RWPE1 (cell line): ENCODE measurements at regions not wholly inside any gene's neighbourhood (a gene's known extent, or its start where the extent isn't known, plus 50 kb on each side); places are given as distances from the start of the nearest gene placed in this dataset.
A peak's percentile ranks its signal among the peaks of the same experiment; 100 is the strongest.

Source experiments
- CTCF ChIA-PET: fragments of 350-600 bp; sonication (Branson Sonifier 250); formaldehyde crosslinking; extraction: SDS; loops from one replicate; lab custom pipeline; 2021; lab: Yijun Ruan, JAX
- POLR2A ChIA-PET: fragments of 400-600 bp; formaldehyde crosslinking; extraction: SDS; loops from one replicate; lab custom pipeline; 2020; ENCODE audit warnings: antibody characterized with exemption; ENCODE audit not compliant: low non-redundant PET; lab: Yijun Ruan, JAX
- DNase-seq: peaks from one replicate; pipeline ENCODE4 v3.0.0; 2012; ENCODE audit warnings: low spot score
- H3K27ac ChIP-seq: fragments of 450-650 bp; 2 replicates; pipeline ENCODE4 v1.5.1; 2017
- TF ChIP-seq, protein P1 (sequence below): fragments of 450-650 bp; conservative IDR thresholded peaks from 2 replicates; pipeline ENCODE4 v1.5.1; 2017; ENCODE audit warnings: low read depth, mild to moderate bottlenecking

DNA sequence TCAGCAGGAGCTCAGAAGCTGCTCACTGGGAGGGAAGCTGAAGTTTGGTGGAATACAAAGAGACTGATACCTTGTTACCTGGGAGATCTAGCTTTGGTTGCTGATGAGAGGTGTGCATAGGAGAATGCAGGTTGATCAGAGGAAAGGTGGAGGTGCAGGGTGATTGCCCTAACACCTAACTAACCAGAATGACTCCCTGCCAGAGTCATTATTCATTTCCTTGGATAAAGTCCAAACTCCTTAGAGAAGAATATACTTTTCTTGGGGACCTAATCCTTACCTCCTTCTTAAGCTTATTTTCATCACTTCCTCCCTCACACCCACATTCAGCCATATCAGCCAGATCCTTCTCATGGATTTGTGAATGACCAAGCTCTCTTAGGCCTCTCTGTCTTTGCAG lies 814.2 kb upstream of the TENM4 start:
- ChIA-PET POLR2A (no interaction called here), CTCF (interaction anchor here (0.6 kb wide), 1 partner anchor 344 kb away, joined by 3 read pairs; no protein-coding TSS in a partner anchor)

DNA sequence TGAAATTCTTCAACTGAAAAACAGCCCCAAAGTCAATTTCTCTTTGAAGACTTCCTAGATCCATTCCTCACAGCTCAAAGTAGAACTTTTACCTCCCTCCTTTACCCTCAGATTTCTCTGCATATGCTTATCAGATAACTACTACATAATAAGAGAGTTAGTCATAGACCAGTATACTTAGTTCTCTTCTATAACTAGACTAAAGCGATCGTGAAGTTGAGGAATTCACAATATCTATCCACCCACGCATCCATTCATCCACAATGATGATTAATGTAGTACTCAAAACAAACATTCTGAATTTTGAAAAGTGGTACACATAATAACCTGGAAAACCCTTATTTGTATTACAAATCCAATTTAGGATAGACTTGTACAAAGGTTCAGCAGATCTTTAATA lies 800.9 kb upstream of the TENM4 start:
- no peak overlapping the region for H3K27ac ChIP-seq
- peak; percentile 48 for DNase-seq
- TF ChIP-seq, protein P1, sequence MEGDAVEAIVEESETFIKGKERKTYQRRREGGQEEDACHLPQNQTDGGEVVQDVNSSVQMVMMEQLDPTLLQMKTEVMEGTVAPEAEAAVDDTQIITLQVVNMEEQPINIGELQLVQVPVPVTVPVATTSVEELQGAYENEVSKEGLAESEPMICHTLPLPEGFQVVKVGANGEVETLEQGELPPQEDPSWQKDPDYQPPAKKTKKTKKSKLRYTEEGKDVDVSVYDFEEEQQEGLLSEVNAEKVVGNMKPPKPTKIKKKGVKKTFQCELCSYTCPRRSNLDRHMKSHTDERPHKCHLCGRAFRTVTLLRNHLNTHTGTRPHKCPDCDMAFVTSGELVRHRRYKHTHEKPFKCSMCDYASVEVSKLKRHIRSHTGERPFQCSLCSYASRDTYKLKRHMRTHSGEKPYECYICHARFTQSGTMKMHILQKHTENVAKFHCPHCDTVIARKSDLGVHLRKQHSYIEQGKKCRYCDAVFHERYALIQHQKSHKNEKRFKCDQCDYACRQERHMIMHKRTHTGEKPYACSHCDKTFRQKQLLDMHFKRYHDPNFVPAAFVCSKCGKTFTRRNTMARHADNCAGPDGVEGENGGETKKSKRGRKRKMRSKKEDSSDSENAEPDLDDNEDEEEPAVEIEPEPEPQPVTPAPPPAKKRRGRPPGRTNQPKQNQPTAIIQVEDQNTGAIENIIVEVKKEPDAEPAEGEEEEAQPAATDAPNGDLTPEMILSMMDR: no peak
- POLR2A ChIA-PET: no interaction called here
- CTCF ChIA-PET: no interaction called here

More for the DNA sequence above, 814.2 kb upstream of the TENM4 start:
- TF ChIP-seq, protein P1: no peak
- H3K27ac ChIP-seq: no peak overlapping the region
- no peak for DNase-seq

DNA sequence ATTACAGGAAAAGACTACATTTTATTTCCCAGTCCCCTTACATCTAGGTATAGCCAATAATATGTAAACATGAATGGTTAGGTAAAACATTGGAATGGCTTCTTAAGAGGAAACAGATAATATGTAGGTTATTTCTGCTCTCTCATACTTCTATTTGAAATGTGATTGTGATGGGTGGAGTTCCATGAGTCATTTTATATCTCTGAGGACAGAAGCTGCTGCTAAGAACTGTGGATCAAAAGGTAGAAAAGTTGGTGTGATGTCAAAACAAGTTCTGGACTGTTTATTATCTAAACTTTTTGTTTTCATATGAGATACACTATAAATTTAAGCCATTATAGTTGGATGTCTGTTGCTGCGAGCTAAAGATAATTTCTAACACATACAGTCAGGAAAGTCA lies 799.4 kb upstream of the TENM4 start:
- TF ChIP-seq, protein P1: no peak
- POLR2A ChIA-PET: no interaction called here
- CTCF ChIA-PET: no interaction called here
- H3K27ac ChIP-seq: no peak overlapping the region
- no peak for DNase-seq

DNA sequence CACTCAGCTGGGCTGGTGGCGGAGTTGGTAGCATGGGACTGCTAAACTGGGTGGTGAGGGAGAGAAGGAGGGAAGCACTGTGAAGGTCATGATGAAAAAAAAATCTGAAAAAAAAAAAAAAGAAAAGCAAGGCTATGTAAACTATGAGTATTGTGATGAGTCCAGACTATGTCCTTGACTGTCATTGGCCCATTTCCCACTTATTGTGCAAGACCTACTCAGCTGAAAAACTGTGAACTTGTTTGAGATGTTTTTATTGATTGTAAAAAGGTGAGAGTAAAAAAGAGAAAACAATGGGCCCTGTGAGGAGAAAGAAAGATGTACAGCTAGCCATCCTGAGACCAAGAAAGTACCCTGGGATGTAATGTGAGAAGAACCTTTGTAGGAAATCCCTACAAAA lies 798.4 kb upstream of the TENM4 start:
- DNase-seq: no peak
- ChIA-PET CTCF (no interaction called here), POLR2A (no interaction called here)

DNA sequence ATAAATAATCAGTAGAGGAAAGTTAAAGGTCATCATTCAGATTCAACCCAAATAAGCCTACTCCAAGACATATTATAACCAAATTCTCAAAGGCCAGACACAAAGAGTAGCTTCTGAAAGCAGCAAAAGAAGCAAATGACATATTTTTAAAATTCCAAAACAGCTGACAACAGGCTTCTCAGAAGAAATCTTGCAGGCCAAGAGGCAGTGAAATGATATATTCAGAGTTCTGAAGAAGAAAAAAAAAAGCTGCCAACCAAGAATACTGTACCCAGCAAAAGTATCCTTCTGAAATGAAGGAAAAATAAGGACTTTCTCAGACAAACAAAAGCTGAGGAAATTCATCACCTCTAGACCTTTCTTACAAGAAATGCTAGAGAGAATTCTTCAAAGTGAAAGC lies 787.1 kb upstream of the TENM4 start:
- no peak overlapping the region for H3K27ac ChIP-seq
- ChIA-PET CTCF (interaction anchor here (0.7 kb wide), 1 partner anchor 68 kb away, joined by 4 read pairs; no protein-coding TSS in a partner anchor), POLR2A (no interaction called here)
- TF ChIP-seq, protein P1: no peak
- DNase-seq: no peak

More for the DNA sequence above, 798.4 kb upstream of the TENM4 start:
- TF ChIP-seq, protein P1: no peak
- H3K27ac ChIP-seq: no peak overlapping the region

DNA sequence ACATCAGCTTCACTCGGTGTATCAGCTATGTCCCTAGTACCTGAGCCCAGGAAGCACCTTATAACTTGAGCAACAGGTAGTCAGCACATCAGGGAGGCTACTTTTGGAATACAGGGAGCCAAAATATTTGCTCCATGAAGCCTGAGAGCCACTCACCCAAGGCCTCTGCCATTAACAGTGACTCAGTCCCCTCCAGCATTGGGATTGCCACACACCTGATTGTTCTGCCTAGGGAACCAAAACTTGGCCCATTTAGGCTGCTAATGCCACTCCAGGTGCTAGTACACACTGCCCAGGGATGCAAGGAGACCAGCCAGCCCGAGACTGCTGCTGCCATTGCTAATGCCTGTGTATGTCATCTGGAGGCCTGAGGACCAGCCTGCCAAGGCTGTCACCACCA lies 773.6 kb upstream of the TENM4 start:
- ChIA-PET CTCF (interaction anchor here (0.6 kb wide), 1 partner anchor 10 kb away, joined by 3 read pairs; no protein-coding TSS in a partner anchor), POLR2A (no interaction called here)
- no peak overlapping the region for H3K27ac ChIP-seq
- DNase-seq: no peak
- TF ChIP-seq, protein P1: no peak
